Activated T-cell treated with anti-CD3 and anti-CD28 coated beads for 48 hours (primary cell): ENCODE measurements at regions not wholly inside any gene's neighbourhood (a gene's known extent, or its start where the extent isn't known, plus 50 kb on each side); places are given as distances from the start of the nearest gene placed in this dataset.
"Not testable (repeated sequence)": the region's sequence is repeated elsewhere in the genome, so short reads cannot be mapped to it uniquely, and the experiment has no call there.

Source experiments
- DNase-seq: peaks from one replicate; pipeline ENCODE4 v3.0.0-alpha.2; 2020; ENCODE audit warnings: low read depth

GRCh38 chr5:67639313-67639712, 442.7 kb upstream of the CD180 start:
- no peak for DNase-seq

DNA sequence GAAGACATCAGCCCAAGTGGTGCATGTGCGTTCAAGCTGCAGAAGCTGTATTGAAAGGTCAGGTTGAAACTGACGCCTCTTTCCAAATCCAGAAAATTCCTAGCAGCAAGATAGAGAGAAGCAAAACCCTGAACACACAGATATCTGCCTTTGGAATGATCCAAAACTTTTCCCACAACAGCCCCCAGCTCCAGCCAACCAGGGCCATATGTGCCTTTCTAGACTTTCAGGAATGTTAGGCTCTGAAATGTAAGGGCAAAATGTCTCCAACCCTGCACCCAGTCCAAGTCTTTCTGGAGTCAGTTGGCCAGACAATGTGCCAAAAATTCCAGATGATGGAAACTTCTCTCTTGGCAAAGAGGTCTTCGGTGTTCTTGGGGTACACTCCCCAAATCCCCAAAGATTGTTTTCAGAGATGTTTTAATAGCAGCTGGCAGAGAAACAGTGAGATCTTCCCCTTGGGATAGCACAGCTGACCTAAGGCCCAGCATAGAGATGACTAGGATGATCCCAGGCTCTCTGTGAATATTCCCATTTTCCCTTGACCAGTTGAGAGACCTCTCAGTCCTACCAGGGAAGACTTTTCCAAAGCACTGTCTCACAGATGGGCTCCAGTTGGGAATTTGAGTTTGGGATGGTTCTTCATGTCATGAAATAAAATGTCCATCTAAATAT, 440.4 kb upstream of the CD180 start:
- no peak for DNase-seq

DNA sequence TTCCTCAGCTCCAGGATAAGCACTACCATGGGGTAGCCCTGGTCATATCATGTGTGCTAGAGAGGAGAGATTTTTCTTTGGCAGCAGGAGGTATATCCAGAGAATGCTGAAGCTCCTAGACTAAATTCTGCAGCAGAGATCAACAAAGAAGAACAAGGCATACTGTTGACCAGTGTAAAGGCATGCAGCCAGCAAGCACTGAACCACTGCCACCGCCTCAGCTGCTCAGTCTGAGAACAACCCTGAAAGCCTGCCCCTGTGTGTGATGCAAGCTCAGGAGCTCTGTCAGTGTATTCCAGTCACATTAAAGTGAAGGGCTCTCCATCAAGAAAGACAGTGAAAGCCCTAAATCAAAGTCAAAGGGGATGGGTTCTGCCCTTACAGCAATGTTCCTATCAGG, 439.5 kb upstream of the CD180 start:
- no peak for DNase-seq

DNA sequence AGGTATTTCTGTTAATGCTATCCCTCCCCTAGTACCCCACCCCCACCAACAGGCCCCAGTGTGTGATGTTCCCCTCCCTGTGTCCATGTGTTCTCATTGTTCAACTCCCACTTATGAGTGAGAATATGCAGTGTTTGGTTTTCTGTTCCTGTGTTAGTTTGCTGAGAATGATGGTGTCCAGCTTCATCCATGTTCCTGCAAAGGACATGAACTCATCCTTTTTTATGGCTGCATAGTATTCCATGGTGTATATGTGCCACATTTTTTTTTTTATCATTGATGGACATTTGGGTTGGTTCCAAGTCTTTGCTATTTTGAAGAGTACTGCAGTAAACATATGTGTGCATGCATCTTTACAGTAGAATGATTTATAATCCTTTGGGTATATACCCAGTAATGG, 430.5 kb upstream of the CD180 start:
- not testable (repeated sequence) for DNase-seq

DNA sequence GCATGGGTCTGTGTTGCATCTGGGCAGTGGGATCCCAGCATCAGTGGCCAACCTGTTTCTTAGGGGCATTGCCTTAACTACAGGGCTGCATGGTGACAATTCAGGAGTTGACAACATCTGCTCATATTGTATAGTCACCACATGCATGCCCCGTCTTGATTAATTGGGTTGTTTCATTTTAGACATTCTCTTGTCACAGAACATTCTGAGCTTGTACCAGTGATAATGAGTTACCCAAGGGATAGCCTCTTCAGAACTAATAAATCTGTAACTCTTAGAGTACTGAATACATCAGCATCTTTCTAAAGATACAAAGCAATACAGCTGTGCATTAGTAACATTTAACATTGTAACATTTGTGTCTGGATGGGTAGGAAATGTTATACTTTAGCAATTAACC, 426.5 kb upstream of the CD180 start:
- DNase-seq = no peak

DNA sequence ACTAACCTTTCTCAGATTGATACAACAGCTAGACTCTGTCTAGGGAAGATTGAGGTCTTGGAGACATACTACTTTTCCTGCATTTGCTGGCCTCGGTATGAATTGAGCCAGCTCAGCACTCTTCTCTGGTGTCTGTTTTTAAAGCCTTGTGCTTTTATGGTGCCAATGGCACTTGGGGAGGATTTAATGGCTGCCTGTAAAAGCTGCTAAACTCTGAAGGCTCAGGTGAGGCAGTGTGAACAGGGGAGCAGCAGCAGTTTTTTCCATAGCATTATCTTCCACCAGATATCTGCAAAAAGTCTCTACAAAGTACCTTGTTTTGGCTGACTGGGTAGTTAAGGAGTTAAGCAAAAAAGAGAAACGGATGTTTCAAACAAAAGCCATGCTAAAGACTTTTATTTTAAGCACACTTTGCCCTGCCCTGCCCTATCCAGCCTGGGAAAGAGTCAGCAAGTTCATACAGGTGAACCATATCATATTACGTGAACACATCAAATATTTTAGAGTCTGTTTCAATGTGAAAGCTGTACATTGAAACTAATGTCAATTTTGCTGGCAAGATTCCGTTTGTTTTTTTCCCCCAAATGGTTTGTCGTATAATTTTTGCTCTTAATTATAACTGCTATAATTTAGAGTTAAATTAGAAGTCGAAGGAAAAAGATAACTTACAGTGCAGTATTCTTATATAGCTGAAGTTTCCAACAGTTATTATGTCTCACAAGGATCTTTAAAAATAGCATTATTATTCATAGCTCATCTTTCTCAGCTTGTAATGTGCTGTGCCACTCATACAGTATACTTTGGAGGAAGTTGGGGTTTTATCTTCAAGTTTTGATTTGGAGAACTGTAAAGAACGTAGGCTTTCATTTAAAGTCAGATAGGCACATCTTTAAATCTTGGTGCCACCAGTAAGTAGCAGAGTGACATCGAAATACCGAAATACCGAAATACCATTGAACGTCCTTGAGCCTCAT, 424.1 kb upstream of the CD180 start:
- DNase-seq = no peak

DNA sequence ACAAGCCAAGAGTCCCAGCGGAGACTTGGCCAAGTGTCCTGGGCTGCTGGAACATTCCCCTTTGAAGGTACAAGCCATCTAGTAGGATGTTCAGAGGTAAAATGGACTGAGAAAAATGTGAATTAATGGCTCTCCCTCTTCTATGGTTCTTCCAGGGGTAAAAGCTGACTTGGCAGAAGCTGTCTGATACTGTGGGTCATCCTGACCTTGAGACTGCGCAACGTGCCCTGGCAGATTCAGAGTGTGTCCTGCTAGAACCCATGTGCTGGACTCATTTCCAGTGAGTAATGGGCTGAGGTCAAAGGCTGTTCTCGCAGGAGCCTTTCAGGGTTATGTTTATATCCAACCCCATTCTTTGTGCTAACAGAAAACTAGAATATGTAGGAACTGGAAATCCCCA, 423.0 kb upstream of the CD180 start:
- no peak for DNase-seq

DNA sequence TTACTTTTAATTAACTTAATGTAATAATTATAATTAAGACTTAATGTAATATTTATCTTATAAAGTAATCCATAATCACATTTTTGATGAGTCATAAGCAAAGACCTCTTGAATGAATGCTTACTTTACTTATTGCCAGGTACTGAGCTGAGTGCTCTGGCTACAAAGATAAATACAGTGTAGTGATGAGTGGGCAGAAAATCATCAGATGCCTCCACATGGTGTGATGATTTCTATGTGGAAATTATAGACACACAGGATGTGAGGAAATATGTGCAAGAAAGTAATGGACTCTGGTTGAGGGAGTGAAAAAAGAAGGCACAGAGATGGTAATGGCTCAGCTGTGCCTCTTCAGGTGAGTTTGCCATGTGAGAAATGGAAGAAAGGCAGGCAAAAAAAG, 422.6 kb upstream of the CD180 start:
- DNase-seq = no peak

- no peak for DNase-seq
Observed at GRCh38 chr5:67617051-67617450, 420.5 kb upstream of the CD180 start.

DNA sequence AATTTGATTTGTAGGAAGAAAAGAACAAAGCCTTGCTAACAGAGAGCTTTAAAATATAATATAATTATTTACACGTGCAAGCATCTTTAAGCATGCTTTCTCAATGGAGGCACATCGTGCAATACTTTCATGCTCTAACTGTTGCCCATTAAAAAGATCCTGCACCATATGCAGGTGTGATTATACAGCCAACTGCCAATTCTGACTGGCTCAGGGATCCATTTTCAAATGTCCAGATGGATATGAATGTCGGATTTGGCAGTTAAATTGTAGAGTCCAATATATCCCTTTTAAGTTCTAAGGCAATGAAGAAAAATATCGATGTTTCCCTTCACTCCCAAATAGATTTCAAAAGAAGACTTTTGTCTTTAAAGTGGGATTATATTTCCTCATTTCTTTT, 416.4 kb upstream of the CD180 start:
- no peak for DNase-seq

DNA sequence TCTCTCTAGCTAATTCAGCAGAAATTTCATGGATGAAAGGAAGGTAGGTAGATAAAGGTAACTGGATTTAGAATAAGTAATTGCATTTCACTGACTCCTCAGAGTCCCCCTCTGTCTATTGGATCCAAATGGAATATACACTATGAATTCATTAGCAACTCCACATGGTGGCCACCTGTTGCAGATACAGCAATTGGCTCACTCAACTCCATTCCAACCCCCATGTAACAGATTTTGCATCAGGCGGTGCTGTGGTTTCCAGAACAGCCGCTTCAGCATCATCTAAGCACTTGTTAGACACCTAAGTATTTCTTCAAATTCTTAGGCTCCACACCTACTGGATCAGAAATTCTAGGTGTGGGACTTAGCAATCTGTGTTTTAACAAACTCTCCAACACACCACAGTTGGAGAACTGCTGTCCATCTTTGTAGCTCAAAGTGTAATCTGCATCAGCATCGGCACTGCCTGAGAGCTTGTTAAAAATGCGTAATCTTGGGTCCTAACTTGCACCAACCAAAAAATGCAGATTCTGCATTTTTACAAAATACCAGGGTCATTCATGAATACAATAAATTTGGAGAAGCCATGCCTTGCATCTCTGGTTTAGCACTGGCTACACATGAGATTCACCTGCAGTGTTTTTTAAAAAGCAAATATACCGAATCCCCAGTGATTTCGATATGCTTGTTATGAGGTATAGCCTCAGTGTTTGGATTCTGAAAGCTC, 413.8 kb upstream of the CD180 start:
- DNase-seq = no peak

GRCh38 chr5:67607958-67608357, 411.4 kb upstream of the CD180 start:
- DNase-seq = no peak

DNA sequence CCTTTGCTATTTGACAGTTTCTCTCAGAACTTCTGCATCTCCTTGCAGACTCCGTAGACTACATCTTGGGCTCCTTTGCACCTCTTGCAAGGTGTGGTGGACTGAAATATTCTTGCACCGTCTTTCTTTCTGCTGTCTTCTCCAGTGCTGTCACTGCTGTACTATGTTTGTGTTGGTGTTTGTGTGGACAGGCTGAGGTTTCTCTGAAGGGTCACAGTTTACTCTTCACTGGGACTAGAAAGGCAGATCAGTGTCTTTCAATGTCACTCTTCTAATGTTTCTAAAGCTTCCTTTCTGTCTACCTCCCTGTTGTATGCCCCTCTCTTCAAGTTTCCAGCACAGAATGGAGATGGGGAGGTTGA, 410.0 kb upstream of the CD180 start:
- DNase-seq = no peak

GRCh38 chr5:67605730-67606585, 409.4 kb upstream of the CD180 start:
- no peak for DNase-seq

DNA sequence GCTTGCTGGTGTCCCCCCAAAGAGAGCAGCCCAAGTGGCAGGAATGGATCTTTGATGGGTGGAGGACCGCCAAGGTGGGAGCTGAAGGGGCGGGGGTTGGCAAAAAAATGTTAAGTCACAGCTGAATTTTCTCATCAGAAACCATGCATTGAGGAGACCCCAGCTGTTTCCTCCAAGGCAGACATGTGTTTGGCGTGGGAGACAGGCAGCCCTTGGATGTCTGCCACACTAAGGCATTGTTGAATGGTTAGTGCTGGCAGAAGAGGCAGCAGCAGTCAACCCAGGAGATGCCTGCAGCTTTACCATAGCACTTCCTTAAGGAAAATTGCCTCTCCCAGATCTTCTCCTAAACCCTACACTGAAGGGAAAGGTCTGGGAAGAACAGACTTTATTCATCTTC, 394.9 kb upstream of the CD180 start:
- DNase-seq = no peak

DNA sequence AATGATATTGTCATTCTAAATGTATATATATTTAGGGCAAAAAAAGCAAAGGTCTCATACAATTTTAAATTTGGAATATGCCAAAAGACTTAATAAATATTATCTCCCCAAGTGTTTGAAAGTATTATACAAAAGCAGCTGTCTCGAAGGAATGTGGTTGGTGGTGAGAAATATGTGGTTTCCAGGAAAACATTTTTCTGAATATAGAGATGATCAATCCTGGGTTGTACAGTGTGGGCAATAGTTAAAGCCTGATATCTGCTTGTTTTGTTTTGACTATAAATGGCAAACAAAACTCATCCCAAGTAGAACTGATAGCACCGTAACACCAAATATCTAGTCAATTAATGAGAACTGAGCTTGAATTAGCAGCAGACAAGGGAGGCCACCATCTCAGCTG, 391.8 kb upstream of the CD180 start:
- no peak for DNase-seq

DNA sequence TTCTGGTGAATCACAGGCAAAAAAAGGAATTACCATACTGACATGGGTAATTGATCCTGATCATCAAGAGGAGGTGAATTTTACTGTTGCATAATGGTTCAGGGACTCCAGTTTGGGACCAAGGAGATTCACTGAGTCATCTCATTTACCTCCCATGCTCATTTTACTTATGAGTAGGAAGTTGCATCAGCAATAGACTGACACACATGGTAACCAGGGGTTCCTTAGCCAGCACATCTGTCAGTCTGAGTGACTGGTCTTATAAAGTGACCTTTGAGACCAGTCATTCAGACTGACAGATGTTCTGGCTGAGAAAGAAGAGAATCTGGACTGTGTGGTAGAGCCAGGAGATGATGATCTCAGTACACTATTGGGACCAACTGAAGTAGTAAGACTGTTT, 384.6 kb upstream of the CD180 start:
- no peak for DNase-seq

GRCh38 chr5:67578011-67578410, 381.4 kb upstream of the CD180 start:
- DNase-seq = no peak

- DNase-seq = no peak
Observed at GRCh38 chr5:67577424-67577823, 380.8 kb upstream of the CD180 start.

GRCh38 chr5:67576112-67576511, 379.5 kb upstream of the CD180 start:
- DNase-seq = no peak

DNA sequence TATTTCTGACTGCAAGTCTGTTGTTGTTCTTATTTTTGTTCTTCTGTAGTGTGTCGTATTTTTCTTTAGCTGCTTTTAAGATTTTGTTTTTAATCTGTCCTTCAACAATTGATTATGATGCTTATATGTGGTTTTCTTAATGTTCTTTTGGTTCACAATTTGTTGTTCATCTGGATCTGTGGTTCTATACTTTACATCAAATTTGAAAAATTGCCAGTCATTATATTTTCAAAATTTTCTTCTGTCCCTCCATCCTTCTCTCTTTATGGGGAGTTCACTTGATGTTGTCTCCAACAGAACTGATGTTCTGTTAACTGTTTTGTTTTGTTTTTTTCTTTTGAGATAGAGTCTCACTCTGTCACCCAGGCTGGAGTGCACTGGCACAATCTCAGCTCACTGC, 378.5 kb upstream of the CD180 start:
- no peak for DNase-seq
